ENCODE measurements at regions not wholly inside any gene's neighbourhood (a gene's known extent, or its start where the extent isn't known, plus 50 kb on each side); places are given as distances from the start of the nearest gene placed in this dataset.
"Not testable (repeated sequence)": the region's sequence is repeated elsewhere in the genome, so short reads cannot be mapped to it uniquely, and the experiment has no call there.

- CTCF ChIA-PET = no interaction called here
- Mint-ChIP-seq H3K27me3 (ENCODE audit: low read depth) (no peaks in the 10 kb centered on the region), H3K4me1 (ENCODE audit: low read depth) (no peaks in the 10 kb centered on the region), H3K9me3 (no peaks in the 10 kb centered on the region), H3K36me3 (ENCODE audit: low read depth) (no peaks in the 10 kb centered on the region), H3K27ac (no peak overlapping the region), H3K4me3 (no peak overlapping the region)
- no peak for DNase-seq
- intact Hi-C loops (cut with micrococcal nuclease) = loop anchor here (10.0 kb wide), 1 partner anchor 153 kb away; no protein-coding TSS in a partner anchor
Observed at GRCh38 chr3:22731901-22732300, 471.2 kb upstream of the UBE2E2 start.

- H3K9me3 Mint-ChIP-seq = no peaks in the 10 kb centered on the region
- CTCF ChIA-PET = no interaction called here
- H3K27me3 Mint-ChIP-seq (ENCODE audit: low read depth) = no peaks in the 10 kb centered on the region
- no peak overlapping the region for H3K27ac Mint-ChIP-seq
- no peaks in the 10 kb centered on the region for H3K36me3 Mint-ChIP-seq (ENCODE audit: low read depth)
- H3K4me1 Mint-ChIP-seq (ENCODE audit: low read depth) = no peaks in the 10 kb centered on the region
- DNase-seq = no peak
- H3K4me3 Mint-ChIP-seq = no peak overlapping the region
- intact Hi-C loops (cut with micrococcal nuclease) = loop anchor here (10.0 kb wide), 1 partner anchor 152 kb away; no protein-coding TSS in a partner anchor
Observed at GRCh38 chr3:22732641-22733040, 470.5 kb upstream of the UBE2E2 start.

DNA sequence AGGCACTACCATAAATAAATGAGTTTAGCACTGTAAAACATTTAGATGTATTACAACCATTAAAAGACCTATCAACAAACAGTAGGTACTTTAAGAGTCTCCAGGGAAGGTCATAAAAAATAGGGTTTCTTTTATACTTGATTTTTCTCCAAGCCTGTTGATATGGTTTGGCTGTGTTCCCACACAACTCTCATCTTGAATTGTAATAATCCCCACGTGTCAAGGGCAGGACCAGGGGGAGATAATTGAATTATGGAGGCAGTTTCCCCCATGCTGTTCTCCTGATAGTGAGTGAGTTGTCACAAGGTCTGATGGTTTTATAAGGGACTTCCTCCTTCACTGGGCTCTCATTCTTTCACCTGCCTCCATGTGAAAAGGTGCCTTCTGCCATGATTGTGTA lies 468.9 kb upstream of the UBE2E2 start:
- H3K27me3 Mint-ChIP-seq (ENCODE audit: low read depth) = no peaks in the 10 kb centered on the region
- H3K27ac Mint-ChIP-seq = no peak overlapping the region
- H3K4me1 Mint-ChIP-seq (ENCODE audit: low read depth) = no peaks in the 10 kb centered on the region
- intact Hi-C loops (cut with micrococcal nuclease) = loop anchor here (10.0 kb wide), 1 partner anchor 151 kb away; no protein-coding TSS in a partner anchor
- H3K4me3 Mint-ChIP-seq = no peak overlapping the region
- no peaks in the 10 kb centered on the region for H3K9me3 Mint-ChIP-seq
- H3K36me3 Mint-ChIP-seq (ENCODE audit: low read depth) = no peaks in the 10 kb centered on the region
- CTCF ChIA-PET = no interaction called here
- no peak for DNase-seq

DNA sequence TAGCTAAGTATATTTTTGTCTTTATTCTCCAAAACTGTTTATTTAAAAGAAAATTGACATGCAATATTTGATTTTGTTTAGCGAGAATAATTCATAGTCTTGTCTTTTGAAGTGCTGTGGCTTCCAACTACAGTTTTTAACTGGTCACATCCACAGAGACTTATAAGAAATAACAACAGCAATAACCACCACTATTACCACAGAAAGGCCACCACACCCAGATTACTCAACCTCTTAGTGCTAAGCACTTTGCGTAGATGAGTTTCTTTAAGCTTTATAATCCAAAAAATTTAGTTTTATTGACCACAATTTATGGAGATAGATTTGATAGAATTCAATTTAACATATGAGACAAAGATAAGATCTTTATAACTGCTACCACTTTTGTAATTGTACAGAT lies 468.4 kb upstream of the UBE2E2 start:
- no peaks in the 10 kb centered on the region for H3K27me3 Mint-ChIP-seq (ENCODE audit: low read depth)
- no peak for DNase-seq
- H3K9me3 Mint-ChIP-seq = no peaks in the 10 kb centered on the region
- CTCF ChIA-PET = no interaction called here
- H3K36me3 Mint-ChIP-seq (ENCODE audit: low read depth) = no peaks in the 10 kb centered on the region
- H3K4me1 Mint-ChIP-seq (ENCODE audit: low read depth) = no peaks in the 10 kb centered on the region
- H3K4me3 Mint-ChIP-seq = no peak overlapping the region
- no peak overlapping the region for H3K27ac Mint-ChIP-seq
- intact Hi-C loops (cut with micrococcal nuclease) = loop anchor here (10.0 kb wide), 1 partner anchor 150 kb away; no protein-coding TSS in a partner anchor

- intact Hi-C loops (cut with micrococcal nuclease) = loop anchor here (10.0 kb wide), 1 partner anchor 149 kb away; no protein-coding TSS in a partner anchor
- CTCF ChIA-PET = no interaction called here
- DNase-seq = no peak
- Mint-ChIP-seq H3K4me3 (no peak overlapping the region), H3K27me3 (ENCODE audit: low read depth) (no peaks in the 10 kb centered on the region), H3K4me1 (ENCODE audit: low read depth) (no peaks in the 10 kb centered on the region), H3K27ac (no peak overlapping the region), H3K9me3 (no peaks in the 10 kb centered on the region), H3K36me3 (ENCODE audit: low read depth) (no peaks in the 10 kb centered on the region)
Observed at GRCh38 chr3:22735373-22735772, 467.8 kb upstream of the UBE2E2 start.

DNA sequence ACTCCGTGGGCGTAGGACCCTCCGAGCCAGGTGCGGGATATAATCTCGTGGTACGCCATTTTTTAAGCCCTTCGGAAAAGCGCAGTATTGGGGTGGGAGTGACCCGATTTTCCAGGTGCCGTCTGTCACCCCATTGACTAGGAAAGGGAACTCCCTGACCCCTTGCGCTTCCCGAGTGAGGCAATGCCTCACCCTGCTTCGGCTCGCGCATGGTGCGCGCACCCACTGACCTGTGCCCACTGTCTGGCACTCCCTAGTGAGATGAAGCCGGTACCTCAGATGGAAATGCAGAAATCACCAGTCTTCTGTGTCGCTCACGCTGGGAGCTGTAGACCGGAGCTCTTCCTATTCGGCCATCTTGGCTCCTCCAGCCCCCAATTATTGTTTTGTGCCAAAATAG lies 459.7 kb upstream of the UBE2E2 start:
- H3K9me3 Mint-ChIP-seq; intact Hi-C loops (cut with micrococcal nuclease); H3K4me1 Mint-ChIP-seq (ENCODE audit: low read depth); CTCF ChIA-PET; H3K27me3 Mint-ChIP-seq (ENCODE audit: low read depth); H3K36me3 Mint-ChIP-seq (ENCODE audit: low read depth); H3K4me3 Mint-ChIP-seq; H3K27ac Mint-ChIP-seq; DNase-seq: not testable (repeated sequence)

DNA sequence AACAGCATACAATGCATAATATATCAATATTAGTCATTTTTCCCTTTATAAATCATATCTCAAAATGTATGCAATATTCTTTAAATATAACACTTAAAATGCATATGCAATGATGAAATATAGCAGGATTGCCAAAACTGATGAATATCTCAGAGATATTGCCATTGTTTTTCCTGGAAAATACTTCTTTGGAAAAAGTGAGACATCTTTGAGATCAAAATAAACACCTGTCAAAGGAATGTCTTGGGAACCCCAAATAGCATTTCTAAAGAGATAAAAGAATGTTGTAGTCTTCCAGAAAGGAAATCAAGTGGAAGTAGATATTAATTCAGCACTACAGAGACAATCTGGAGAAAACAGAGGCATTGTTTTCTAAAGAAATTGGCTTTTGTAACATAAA lies 457.8 kb upstream of the UBE2E2 start:
- H3K4me1 Mint-ChIP-seq (ENCODE audit: low read depth) = no peaks in the 10 kb centered on the region
- intact Hi-C loops (cut with micrococcal nuclease) = no loop called here
- H3K4me3 Mint-ChIP-seq = no peak overlapping the region
- no peaks in the 10 kb centered on the region for H3K27me3 Mint-ChIP-seq (ENCODE audit: low read depth)
- no peaks in the 10 kb centered on the region for H3K36me3 Mint-ChIP-seq (ENCODE audit: low read depth)
- CTCF ChIA-PET = no interaction called here
- DNase-seq = no peak
- no peak overlapping the region for H3K27ac Mint-ChIP-seq
- peaks cover 3% of the 10 kb centered on the region for H3K9me3 Mint-ChIP-seq

DNA sequence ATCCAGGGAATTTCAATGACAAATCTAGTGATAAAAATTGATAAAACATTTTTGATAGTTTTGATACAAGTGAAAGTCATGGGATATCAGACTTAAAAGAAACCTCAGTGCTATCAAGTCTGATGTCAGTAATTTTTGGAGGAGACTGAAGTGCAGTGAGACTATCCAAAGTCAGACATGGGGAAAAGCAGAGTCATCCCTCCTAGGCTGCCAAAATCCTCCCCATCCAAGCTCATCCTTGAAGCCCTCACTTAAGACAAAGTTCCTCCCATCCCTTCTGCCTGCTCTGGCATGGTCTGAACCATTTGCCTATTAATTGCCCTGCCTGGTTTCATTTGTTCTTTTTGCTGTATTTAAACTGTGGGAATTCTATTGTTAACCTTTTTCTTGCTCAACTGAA lies 456.9 kb upstream of the UBE2E2 start:
- Mint-ChIP-seq H3K27me3 (ENCODE audit: low read depth) (no peaks in the 10 kb centered on the region), H3K27ac (no peak overlapping the region), H3K4me1 (ENCODE audit: low read depth) (no peaks in the 10 kb centered on the region), H3K4me3 (no peak overlapping the region), H3K36me3 (ENCODE audit: low read depth) (no peaks in the 10 kb centered on the region), H3K9me3 (peaks cover 3% of the 10 kb centered on the region)
- CTCF ChIA-PET = interaction anchor here (0.6 kb wide), 1 partner anchor 347 kb away, joined by 8 read pairs; no protein-coding TSS in a partner anchor
- no peak for DNase-seq
- intact Hi-C loops (cut with micrococcal nuclease) = no loop called here

- Mint-ChIP-seq H3K27ac (no peak overlapping the region), H3K4me1 (ENCODE audit: low read depth) (no peaks in the 10 kb centered on the region), H3K9me3 (peaks cover 2% of the 10 kb centered on the region), H3K4me3 (no peak overlapping the region), H3K36me3 (ENCODE audit: low read depth) (no peaks in the 10 kb centered on the region), H3K27me3 (ENCODE audit: low read depth) (no peaks in the 10 kb centered on the region)
- CTCF ChIA-PET = no interaction called here
- intact Hi-C loops (cut with micrococcal nuclease) = no loop called here
- no peak for DNase-seq
Observed at GRCh38 chr3:22748453-22749045, 454.6 kb upstream of the UBE2E2 start.

DNA sequence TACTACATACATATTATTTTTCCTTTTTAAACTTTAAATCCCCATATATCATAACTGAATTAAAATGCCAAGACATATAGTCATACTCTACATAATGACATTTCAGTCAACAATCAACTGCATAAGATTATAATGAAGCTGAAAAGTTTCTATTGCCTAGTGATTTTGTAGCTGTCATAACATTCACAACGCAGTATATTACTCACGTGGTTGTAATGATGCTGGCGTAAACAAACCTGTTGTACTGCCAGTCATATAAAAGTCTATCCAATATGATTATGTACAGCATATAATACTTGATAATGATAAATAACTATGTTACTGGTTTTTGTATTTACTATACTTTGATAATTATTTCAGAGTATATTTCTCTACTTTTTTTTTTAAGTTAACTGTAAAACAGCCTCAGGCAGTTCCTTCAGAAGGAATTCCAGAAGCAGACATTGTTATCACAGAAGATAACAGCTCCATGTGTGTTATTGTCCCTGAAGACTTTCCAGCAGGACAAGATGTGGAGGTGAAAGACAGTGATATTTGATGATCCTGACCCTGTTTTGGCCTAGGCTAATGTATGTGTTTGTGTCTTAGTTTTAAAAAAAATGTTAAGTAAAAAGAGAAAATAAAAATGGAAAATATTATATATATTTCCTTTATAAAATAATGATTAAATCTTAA lies 443.4 kb upstream of the UBE2E2 start:
- no peak for DNase-seq
- CTCF ChIA-PET = no interaction called here
- no peaks in the 10 kb centered on the region for H3K36me3 Mint-ChIP-seq (ENCODE audit: low read depth)
- H3K27me3 Mint-ChIP-seq (ENCODE audit: low read depth) = no peaks in the 10 kb centered on the region
- H3K9me3 Mint-ChIP-seq = peaks cover 7% of the 10 kb centered on the region
- no peak overlapping the region for H3K4me3 Mint-ChIP-seq
- intact Hi-C loops (cut with micrococcal nuclease) = no loop called here
- no peaks in the 10 kb centered on the region for H3K4me1 Mint-ChIP-seq (ENCODE audit: low read depth)
- no peak overlapping the region for H3K27ac Mint-ChIP-seq

DNA sequence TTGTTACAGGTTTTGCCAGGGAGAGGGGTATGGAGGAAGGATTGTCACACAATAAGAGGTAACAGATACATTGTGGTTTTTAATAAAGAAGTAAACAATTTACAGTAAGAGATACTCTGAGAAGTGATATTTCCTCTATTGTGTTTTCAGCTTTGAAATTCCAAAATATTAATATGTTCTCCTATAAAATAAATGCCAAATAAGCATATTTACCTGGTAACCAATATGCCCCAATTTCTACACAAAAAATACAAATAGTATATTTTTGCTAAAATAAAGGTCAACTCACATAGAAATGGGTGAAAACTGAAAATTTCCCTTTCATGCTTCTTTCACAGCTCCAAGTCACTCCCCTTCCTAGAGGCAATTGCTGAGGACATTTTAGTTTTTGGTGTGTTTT lies 437.4 kb upstream of the UBE2E2 start:
- Mint-ChIP-seq H3K4me1 (ENCODE audit: low read depth) (no peaks in the 10 kb centered on the region), H3K27me3 (ENCODE audit: low read depth) (no peaks in the 10 kb centered on the region), H3K36me3 (ENCODE audit: low read depth) (no peaks in the 10 kb centered on the region), H3K27ac (no peak overlapping the region), H3K4me3 (no peak overlapping the region), H3K9me3 (peaks cover 5% of the 10 kb centered on the region)
- intact Hi-C loops (cut with micrococcal nuclease) = no loop called here
- no peak for DNase-seq
- CTCF ChIA-PET = no interaction called here

- no peaks in the 10 kb centered on the region for H3K36me3 Mint-ChIP-seq (ENCODE audit: low read depth)
- H3K4me3 Mint-ChIP-seq = no peak overlapping the region
- no peaks in the 10 kb centered on the region for H3K4me1 Mint-ChIP-seq (ENCODE audit: low read depth)
- intact Hi-C loops (cut with micrococcal nuclease) = no loop called here
- H3K9me3 Mint-ChIP-seq = no peaks in the 10 kb centered on the region
- H3K27me3 Mint-ChIP-seq (ENCODE audit: low read depth) = no peaks in the 10 kb centered on the region
- CTCF ChIA-PET = no interaction called here
- no peak overlapping the region for H3K27ac Mint-ChIP-seq
- DNase-seq = no peak
Observed at GRCh38 chr3:22777834-22778233, 425.3 kb upstream of the UBE2E2 start.

GRCh38 chr3:22779737-22780136 lies 423.4 kb upstream of the UBE2E2 start:
- Mint-ChIP-seq H3K9me3 (peaks cover 11% of the 10 kb centered on the region), H3K36me3 (ENCODE audit: low read depth) (no peaks in the 10 kb centered on the region), H3K4me3 (no peak overlapping the region), H3K27me3 (ENCODE audit: low read depth) (peaks cover 2% of the 10 kb centered on the region), H3K27ac (no peak overlapping the region), H3K4me1 (ENCODE audit: low read depth) (no peaks in the 10 kb centered on the region)
- CTCF ChIA-PET = no interaction called here
- intact Hi-C loops (cut with micrococcal nuclease) = no loop called here
- DNase-seq = no peak
